HCT116 (cell line): ENCODE measurements at regions not wholly inside any gene's neighbourhood (a gene's known extent, or its start where the extent isn't known, plus 50 kb on each side); places are given as distances from the start of the nearest gene placed in this dataset.

Source experiments
- ATAC-seq: fragments of 200-7000 bp; cut with Tn5 transposase; 2 replicates; pipeline ENCODE4 v1.9.1; 2020; ENCODE audit warnings: mild to moderate bottlenecking, moderate library complexity
- BruUV-seq: library from RNA; stranded (reverse); fragments of 400-500 nt; replicated peaks from 2 replicates; lab custom pipeline; 2021; lab: Mats Ljungman, UMichigan
- CTCF ChIA-PET: fragments of 300-600 bp; sonication (Branson Sonifier 250); formaldehyde crosslinking; loops from one replicate; lab custom pipeline; 2021; ENCODE audit warnings: antibody characterized with exemption; lab: Charles Lee
- POLR2A ChIA-PET: fragments of 300-600, 350-600 bp; sonication (Branson Sonifier 250); formaldehyde crosslinking; loops from one replicate; lab custom pipeline; 2021; ENCODE audit warnings: antibody characterized with exemption; lab: Charles Lee
- RAD21 ChIA-PET, 2 experiments: fragments of 300-600 bp; sonication (Branson Sonifier 250); formaldehyde crosslinking; loops; one replicate each; lab custom pipeline; 2023; ENCODE audit warnings: low total read pairs in 2 of 2; ENCODE audit not compliant: uncharacterized antibody in 2 of 2, unreplicated experiment in 2 of 2, low non-redundant PET in 1 of 2; lab: Charles Lee
- DNase-seq: peaks from one replicate; pipeline ENCODE4 v3.0.0-alpha.2; 2010; ENCODE audit warnings: low read depth, low spot score
- H2AFZ ChIP-seq: fragments of 200-600 bp; shearing (Covaris generic), sonication (generic); 2 replicates; pipeline ENCODE4 v1.6.1; 2017; ENCODE audit warnings: low read depth, mixed run types, mixed read lengths, antibody characterized with exemption, low read length; ENCODE audit not compliant: poor library complexity, severe bottlenecking
- H3K27ac ChIP-seq: 2 replicates; pipeline ENCODE4 v1.5.1; 2012; ENCODE audit warnings: low read depth, low read length
- H3K27me3 ChIP-seq: fragments of 200-600 bp; sonication (generic); 2 replicates; pipeline ENCODE4 v1.6.1; 2016; ENCODE audit warnings: mixed run types, low read length, mixed read lengths; ENCODE audit not compliant: insufficient read depth
- H3K36me3 ChIP-seq, 2 experiments: fragments of 200-500 bp in 1 of 2; fragments of 200-600 bp in 1 of 2; sonication (Bioruptor generic) in 1 of 2; sonication (generic) in 1 of 2; 2 replicates each; pipeline versions ENCODE4 v1.5.1 to v1.6.1; 2014 to 2016; ENCODE audit warnings: low read length in 2 of 2, inconsistent platforms in 1 of 2, mixed read lengths in 1 of 2, mixed run types in 1 of 2; ENCODE audit not compliant: insufficient read depth in 2 of 2, control insufficient read depth in 1 of 2
- H3K4me1 ChIP-seq, 2 experiments: fragments of 200-600 bp in 1 of 2; sonication (generic) in 1 of 2; 2 replicates each; pipeline versions ENCODE4 v1.5.1 to v1.6.1; 2012 to 2017; ENCODE audit warnings: low read length in 2 of 2, inconsistent platforms in 1 of 2, mild to moderate bottlenecking in 1 of 2, mixed read lengths in 1 of 2, mixed run types in 1 of 2, moderate library complexity in 1 of 2; ENCODE audit not compliant: insufficient read depth in 2 of 2, control insufficient read depth in 1 of 2
- H3K4me2 ChIP-seq: fragments of 200-600 bp; sonication (generic); 2 replicates; pipeline ENCODE4 v1.6.1; 2017; ENCODE audit warnings: mixed run types, low read length, mixed read lengths
- H3K4me3 ChIP-seq, 2 experiments: fragments of 200-600 bp in 1 of 2; sonication (generic) in 1 of 2; replicated peaks in 1 of 2; 2 replicates each; pipeline ENCODE4 v1.5.1; 2011 to 2016; ENCODE audit warnings: low read length in 2 of 2, control low read depth in 1 of 2, low read depth in 1 of 2, mild to moderate bottlenecking in 1 of 2, mixed read lengths in 1 of 2, mixed run types in 1 of 2
- H3K79me2 ChIP-seq: fragments of 200-600 bp; sonication (generic); 2 replicates; pipeline ENCODE4 v1.6.1; 2017; ENCODE audit warnings: mild to moderate bottlenecking, mixed run types, low read length, moderate library complexity, mixed read lengths; ENCODE audit not compliant: insufficient read depth
- H3K9ac ChIP-seq: fragments of 200-600 bp; sonication (generic); 2 replicates; pipeline ENCODE4 v1.6.1; 2016; ENCODE audit warnings: low read length, mixed read lengths
- H3K9me2 ChIP-seq: fragments of 200-600 bp; sonication (generic), shearing (Covaris generic); 2 replicates; pipeline ENCODE4 v1.6.1; 2017; ENCODE audit warnings: mixed run types, mild to moderate bottlenecking, moderate library complexity; ENCODE audit not compliant: insufficient read depth
- H3K9me3 ChIP-seq, 2 experiments: fragments of 200-500 bp in 1 of 2; fragments of 200-600 bp in 1 of 2; sonication (Bioruptor generic) in 1 of 2; sonication (generic) in 1 of 2; 2 replicates each; pipeline ENCODE4 v1.6.1; 2014 to 2017; ENCODE audit warnings: low read length in 2 of 2, mixed read lengths in 2 of 2, inconsistent platforms in 1 of 2, low read depth in 1 of 2, mild to moderate bottlenecking in 1 of 2, mixed run types in 1 of 2, moderate library complexity in 1 of 2; ENCODE audit not compliant: control insufficient read depth in 1 of 2, insufficient read depth in 1 of 2
- H4K20me1 ChIP-seq: fragments of 200-600 bp; sonication (generic), shearing (Covaris generic); 2 replicates; pipeline ENCODE4 v1.6.1; 2017; ENCODE audit warnings: mixed run types, mild to moderate bottlenecking, moderate library complexity; ENCODE audit not compliant: insufficient read depth
- ATF3 ChIP-seq: IDR thresholded peaks from 2 replicates; pipeline ENCODE4 v1.6.1; 2012
- CBX3 ChIP-seq: IDR thresholded peaks from 2 replicates; pipeline ENCODE4 v1.6.1; 2012; ENCODE audit warnings: low read depth
- CTCF ChIP-seq, 3 experiments: fragments of 200-600 bp in 1 of 3; sonication (generic) in 1 of 3; IDR thresholded peaks in 2 of 3; conservative IDR thresholded peaks in 1 of 3; 2 replicates each; pipeline ENCODE4 v1.5.1; 2012 to 2017; ENCODE audit warnings: low read depth in 2 of 3, low read length in 2 of 3, antibody characterized with exemption in 1 of 3, borderline replicate concordance in 1 of 3, control low read depth in 1 of 3, mild to moderate bottlenecking in 1 of 3, mixed read lengths in 1 of 3, mixed run types in 1 of 3, moderate library complexity in 1 of 3; ENCODE audit not compliant: insufficient read depth in 1 of 3
- EGR1 ChIP-seq: IDR thresholded peaks from 2 replicates; pipeline ENCODE4 v1.6.1; 2012; ENCODE audit warnings: low read depth
- ELF1 ChIP-seq: IDR thresholded peaks from 2 replicates; pipeline ENCODE4 v1.6.1; 2012; ENCODE audit warnings: low read depth, borderline replicate concordance
- EZH2 ChIP-seq: fragments of 200-600 bp; sonication (generic); IDR thresholded peaks from 2 replicates; pipeline ENCODE4 v1.6.1; 2017; ENCODE audit warnings: antibody characterized with exemption, mixed run types
- EZH2phosphoT487 ChIP-seq: fragments of 200-600 bp; IDR thresholded peaks from 2 replicates; pipeline ENCODE4 v1.6.1; 2018; ENCODE audit warnings: antibody characterized with exemption, borderline replicate concordance
- FOSL1 ChIP-seq: IDR thresholded peaks from 2 replicates; pipeline ENCODE4 v1.6.1; 2012; ENCODE audit warnings: low read depth
- RAD21 ChIP-seq: IDR thresholded peaks from 2 replicates; pipeline ENCODE4 v1.6.1; 2012; ENCODE audit warnings: low read depth, mild to moderate bottlenecking
- SIN3A ChIP-seq: IDR thresholded peaks from 2 replicates; pipeline ENCODE4 v1.6.1; 2012; ENCODE audit warnings: low read depth
- TCF7L2 ChIP-seq: IDR thresholded peaks from 2 replicates; pipeline ENCODE4 v1.7.0; 2011; ENCODE audit warnings: borderline replicate concordance, inconsistent platforms; ENCODE audit not compliant: insufficient read depth, insufficient read length; ENCODE audit errors: extremely low read depth
- YY1 ChIP-seq: IDR thresholded peaks from 2 replicates; pipeline ENCODE4 v1.6.1; 2011; ENCODE audit warnings: low read length, low read depth, moderate library complexity, mild to moderate bottlenecking; ENCODE audit not compliant: insufficient replicate concordance; ENCODE audit errors: extremely low read depth
- ZFX ChIP-seq: fragments of 450-650 bp; IDR thresholded peaks from 2 replicates; pipeline ENCODE4 v1.6.1; 2017
- intact Hi-C: fragments of 100-400 bp; cut with micrococcal nuclease; formaldehyde crosslinking; loops from 2 replicates; pipeline ENCODE4 v1.10.0; 2022

- Histone ChIP-seq H3K4me1 (no peaks in the 10 kb centered on the region), H3K79me2 (no peaks in the 10 kb centered on the region), H3K9ac (no peak overlapping the region), H4K20me1 (no peaks in the 10 kb centered on the region), H3K4me2 (no peak overlapping the region), H3K9me2 (no peaks in the 10 kb centered on the region), H2AFZ (no peak overlapping the region), H3K36me3 (no peaks in the 10 kb centered on the region), H3K27me3 (no peaks in the 10 kb centered on the region), H3K27ac (no peak overlapping the region), H3K9me3 (no peaks in the 10 kb centered on the region), H3K4me3 (no peak overlapping the region)
- BruUV-seq: no TSS peak
- DNase-seq (no peak), ATAC-seq (no peak)
- CTCF ChIA-PET: no interaction called here
- POLR2A ChIA-PET: no interaction called here
- TF ChIP-seq ZFX: no peak
- no peak for TF ChIP-seq TCF7L2
- TF ChIP-seq ATF3: no peak
- no peak for TF ChIP-seq YY1
- no peak for TF ChIP-seq EZH2
- no peak for TF ChIP-seq EGR1
- TF ChIP-seq ELF1: no peak
- no peak for TF ChIP-seq CTCF (IDR thresholded peaks at IDR 0.05 in 2 of 3, conservative IDR thresholded peaks at IDR 0.05 in 1 of 3; ENCODE audit: borderline replicate concordance in 1 of 3, insufficient read depth in 1 of 3, low read depth in 2 of 3, low read length in 2 of 3)
- TF ChIP-seq CBX3: no peak
- TF ChIP-seq FOSL1: no peak
- TF ChIP-seq RAD21: no peak
- no peak for TF ChIP-seq SIN3A
- TF ChIP-seq EZH2phosphoT487: no peak
- RAD21 ChIA-PET: no interaction called here
- intact Hi-C loops: no loop called here
Measured at GRCh38 chr10:130820880-130821482, 490.5 kb downstream of the TCERG1L start.
